GM12878 (cell line): ENCODE measurements at regions not wholly inside any gene's neighbourhood (a gene's known extent, or its start where the extent isn't known, plus 50 kb on each side); places are given as distances from the start of the nearest gene placed in this dataset.
"Not testable (repeated sequence)": the region's sequence is repeated elsewhere in the genome, so short reads cannot be mapped to it uniquely, and the experiment has no call there.

Source experiments
- CHD2 ChIP-seq: IDR thresholded peaks from 2 replicates; pipeline ENCODE4 v1.6.1; 2011; ENCODE audit warnings: low read depth, low read length, improper control_type of control experiment, borderline replicate concordance
- CTCF ChIP-seq, 3 experiments: IDR thresholded peaks in 2 of 3; conservative IDR thresholded peaks in 1 of 3; 2 replicates each; pipeline ENCODE4 v1.5.1; 2011; ENCODE audit warnings: low read depth in 3 of 3, low read length in 3 of 3, mild to moderate bottlenecking in 3 of 3, control low read depth in 2 of 3, moderate library complexity in 2 of 3, inconsistent platforms in 1 of 3, mixed read lengths in 1 of 3; ENCODE audit not compliant: control insufficient read depth in 2 of 3, insufficient read depth in 1 of 3; ENCODE audit errors: extremely low read depth in 1 of 3
- PBX3 ChIP-seq: IDR thresholded peaks from 2 replicates; pipeline ENCODE4 v1.6.1; 2011; ENCODE audit warnings: mild to moderate bottlenecking, low read depth, low read length, moderate library complexity; ENCODE audit not compliant: insufficient replicate concordance
- TAF1 ChIP-seq: IDR thresholded peaks from 2 replicates; pipeline ENCODE4 v1.6.1; 2011; ENCODE audit warnings: mild to moderate bottlenecking, low read depth, low read length, borderline replicate concordance
- TF ChIP-seq, protein P1 (sequence below): IDR thresholded peaks from 2 replicates; pipeline ENCODE4 v1.6.1; 2012; ENCODE audit warnings: low read depth, low read length, improper control_type of control experiment

DNA sequence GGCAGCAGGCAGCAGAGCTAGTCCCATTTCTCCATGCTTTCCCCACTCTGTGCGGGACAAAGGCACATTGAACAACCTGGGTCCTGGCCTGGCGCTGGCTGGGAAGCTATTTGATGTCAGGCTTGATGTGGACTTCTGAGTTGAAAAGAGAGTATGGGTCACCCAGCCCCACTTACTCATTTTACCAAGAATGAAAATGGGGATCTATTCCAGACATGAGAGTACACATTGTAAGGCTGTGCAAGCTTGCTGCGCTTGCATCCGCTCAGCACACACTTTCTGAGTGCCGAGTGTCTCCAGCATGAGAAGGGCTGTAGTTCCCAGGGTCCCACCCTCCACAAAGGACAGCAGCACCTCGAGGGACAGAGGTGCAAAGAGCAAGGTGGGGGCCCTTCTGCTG, 71.7 kb upstream of the PLEKHG4B start:
- not testable (repeated sequence) for TF ChIP-seq CHD2; CTCF (IDR thresholded peaks at IDR 0.05 in 2 of 3, conservative IDR thresholded peaks at IDR 0.05 in 1 of 3; ENCODE audit: control insufficient read depth in 2 of 3, extremely low read depth in 1 of 3, insufficient read depth in 1 of 3, low read depth in 3 of 3, low read length in 3 of 3); PBX3; TAF1
- TF ChIP-seq, protein P1, sequence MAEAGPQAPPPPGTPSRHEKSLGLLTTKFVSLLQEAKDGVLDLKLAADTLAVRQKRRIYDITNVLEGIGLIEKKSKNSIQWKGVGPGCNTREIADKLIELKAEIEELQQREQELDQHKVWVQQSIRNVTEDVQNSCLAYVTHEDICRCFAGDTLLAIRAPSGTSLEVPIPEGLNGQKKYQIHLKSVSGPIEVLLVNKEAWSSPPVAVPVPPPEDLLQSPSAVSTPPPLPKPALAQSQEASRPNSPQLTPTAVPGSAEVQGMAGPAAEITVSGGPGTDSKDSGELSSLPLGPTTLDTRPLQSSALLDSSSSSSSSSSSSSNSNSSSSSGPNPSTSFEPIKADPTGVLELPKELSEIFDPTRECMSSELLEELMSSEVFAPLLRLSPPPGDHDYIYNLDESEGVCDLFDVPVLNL: not testable (repeated sequence)
